ENCODE measurements at regions not wholly inside any gene's neighbourhood (a gene's known extent, or its start where the extent isn't known, plus 50 kb on each side); places are given as distances from the start of the nearest gene placed in this dataset.

DNA sequence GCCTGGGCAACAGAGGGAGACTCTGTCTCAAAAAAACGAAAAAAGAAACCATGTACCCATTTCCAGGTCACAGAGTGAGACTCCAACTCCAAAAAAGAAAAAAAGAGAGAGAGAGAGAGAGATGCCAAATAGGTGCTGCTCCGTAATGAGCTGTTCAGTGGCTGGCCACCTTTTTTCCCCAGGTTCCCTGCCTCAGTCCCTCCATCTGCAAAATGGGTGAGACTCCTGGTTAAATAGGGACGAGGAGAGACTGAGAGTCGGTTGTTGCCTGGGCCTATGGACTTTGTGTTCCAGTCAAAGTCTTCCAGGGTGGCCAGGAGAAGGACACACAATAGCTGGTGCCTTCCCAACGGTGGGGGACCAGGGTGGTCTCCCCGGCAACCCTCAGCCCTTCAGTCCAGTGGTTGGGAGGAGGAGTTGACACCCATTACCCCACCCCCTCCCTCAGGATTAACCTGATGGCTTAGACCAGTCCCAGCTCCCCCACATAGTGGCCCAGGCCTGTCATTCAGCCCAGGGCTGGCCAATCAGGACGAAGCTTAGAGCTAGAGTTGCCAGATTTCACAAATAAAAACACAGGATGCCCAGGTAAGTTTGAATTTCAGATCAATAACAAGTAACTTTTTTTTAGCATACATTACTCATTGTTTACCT is 258.2 kb downstream of the PARN start (continued):
- no peak for TF ChIP-seq PBX2 (CRISPR knock-in tag; IDR thresholded peaks at IDR 0.05; ENCODE audit: low read depth)
- 0 out of 2 replicates have a peak, but pooled peaks have one; percentile 36 for TF ChIP-seq PBX2 (tag; conservative IDR thresholded peaks at IDR 0.05; ENCODE audit: low read depth)
- peak; percentile 94 for TF ChIP-seq PKNOX1 (IDR thresholded peaks at IDR 0.05)
- TF ChIP-seq ZNF766 (CRISPR knock-in tag; conservative IDR thresholded peaks at IDR 0.05) = no peak
- no peak for TF ChIP-seq PTRF (tag; IDR thresholded peaks at IDR 0.05)

GRCh38 chr16:14370736-14371234 is 259.3 kb downstream of the PARN start:
- Histone ChIP-seq H3K4me2 (ENCODE audit: insufficient read depth, low read length) (no peak overlapping the region), H3K79me2 (ENCODE audit: control insufficient read depth, insufficient read depth, low read length) (no peaks in the 10 kb centered on the region), H3K27ac (ENCODE audit: extremely low read depth, low read depth, low read length) (no peak overlapping the region), H3K9me1 (ENCODE audit: control insufficient read depth, insufficient read depth, low read length) (no peaks in the 10 kb centered on the region), H3K4me3 (no peak overlapping the region), H4K20me1 (replicated peaks; ENCODE audit: control insufficient read depth, insufficient read depth, low read length) (no peaks in the 10 kb centered on the region), H2AFZ (ENCODE audit: low read depth, low read length) (no peak overlapping the region), H3K36me3 (ENCODE audit: control insufficient read depth, insufficient read depth, low read length) (no peaks in the 10 kb centered on the region), H3K4me1 (replicated peaks in 1 of 2; ENCODE audit: control insufficient read depth in 2 of 2, insufficient read depth in 2 of 2, low read length in 2 of 2) (peaks cover 0 to 19% of the 10 kb centered on the region in 2 experiments; a peak in 3 of 5 replicates), H3K9me3 (replicated peaks; ENCODE audit: control insufficient read depth, insufficient read depth, low read depth, low read length) (no peaks in the 10 kb centered on the region), H3K27me3 (ENCODE audit: control insufficient read depth in 2 of 2, insufficient read depth in 2 of 2, low read length in 2 of 2) (peaks cover 16 to 40% of the 10 kb centered on the region in 2 experiments), H3K9ac (ENCODE audit: insufficient read depth in 1 of 2, low read depth in 2 of 2, low read length in 2 of 2) (no peak overlapping the region)
- no peak for FAIRE-seq
- in situ Hi-C loops (cut with MboI) (no loop called here), intact Hi-C loops (cut with micrococcal nuclease) (loop anchor here (10.0 kb wide), 1 partner anchor 154 kb away; no protein-coding TSS in a partner anchor)
- no TSS peak for BruUV-seq (replicated peaks)
- no peak for DNase-seq (ENCODE audit: extremely low read depth in 1 of 4, low spot score in 3 of 4)
- ChIA-PET POLR2A (interaction anchor here (0.5 kb wide), 1 partner anchor 13 kb away, joined by 3 read pairs; no protein-coding TSS in a partner anchor), CTCF (ENCODE audit: low intra/inter-chr PET ratio) (no interaction called here)
- TF ChIP-seq ZNF561 (CRISPR knock-in tag; conservative IDR thresholded peaks at IDR 0.05) (no peak), ZNF121 (CRISPR knock-in tag; conservative IDR thresholded peaks at IDR 0.05) (0 out of 2 replicates have a peak, but pooled peaks have one; percentile 25), HDAC2 (IDR thresholded peaks at IDR 0.05) (no peak), SMARCE1 (IDR thresholded peaks at IDR 0.05) (no peak), NFE2L1 (tag; IDR thresholded peaks at IDR 0.05; ENCODE audit: borderline replicate concordance, low read depth) (no peak)
- TF ChIP-seq, protein P1, sequence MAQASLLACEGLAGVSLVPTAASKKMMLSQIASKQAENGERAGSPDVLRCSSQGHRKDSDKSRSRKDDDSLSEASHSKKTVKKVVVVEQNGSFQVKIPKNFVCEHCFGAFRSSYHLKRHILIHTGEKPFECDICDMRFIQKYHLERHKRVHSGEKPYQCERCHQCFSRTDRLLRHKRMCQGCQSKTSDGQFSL (CRISPR knock-in tag; IDR thresholded peaks at IDR 0.05) = no peak
- TF ChIP-seq, protein P1 (tag; IDR thresholded peaks at IDR 0.05) = no peak
- WGBS (ENCODE audit: insufficient coverage, low coverage, missing lambda C conversion rate) = 17% methylated on average over 5 of the region's 7 CpGs
- ATAC-seq = no peak; the same call in 2 of the 3 replicates
